Naive B cell (primary cell): ENCODE measurements at regions not wholly inside any gene's neighbourhood (a gene's known extent, or its start where the extent isn't known, plus 50 kb on each side); places are given as distances from the start of the nearest gene placed in this dataset.

ENCODE experiments used
- ATAC-seq, 2 donors: fragments of 150-1000 bp; cut with Tn5 transposase; 2 replicates each; pipeline ENCODE4 v1.10.0; 2021; ENCODE audit warnings: low read depth in 2 of 2, mild to moderate bottlenecking in 2 of 2, moderate library complexity in 2 of 2
- DNase-seq: peaks from one replicate; pipeline ENCODE4 v3.0.0; 2022
- H3K27ac Mint-ChIP-seq, 6 donors: one replicate each; pipeline ENCODE4 v1.8.0; 2020 to 2022; ENCODE audit warnings: mild to moderate bottlenecking in 6 of 6, mixed read lengths in 6 of 6, moderate library complexity in 5 of 6, inconsistent platforms in 2 of 6
- H3K27me3 Mint-ChIP-seq, 3 donors: one replicate each; pipeline ENCODE4 v1.8.0; 2021 to 2022; ENCODE audit warnings: mixed read lengths in 3 of 3, mild to moderate bottlenecking in 1 of 3
- H3K36me3 Mint-ChIP-seq, 2 donors: one replicate each; pipeline ENCODE4 v1.8.0; 2020 to 2022; ENCODE audit warnings: mixed read lengths in 2 of 2, inconsistent platforms in 1 of 2, mild to moderate bottlenecking in 1 of 2
- H3K4me1 Mint-ChIP-seq, 3 donors: one replicate each; pipeline ENCODE4 v1.8.0; 2020 to 2022; ENCODE audit warnings: mixed read lengths in 3 of 3, inconsistent platforms in 1 of 3, mild to moderate bottlenecking in 1 of 3, moderate library complexity in 1 of 3
- H3K4me3 Mint-ChIP-seq, 8 donors: one replicate each; pipeline ENCODE4 v1.8.0; 2020 to 2022; ENCODE audit warnings: mild to moderate bottlenecking in 8 of 8, mixed read lengths in 8 of 8, moderate library complexity in 8 of 8, inconsistent platforms in 2 of 8
- H3K9me3 Mint-ChIP-seq, 7 donors: one replicate each; pipeline ENCODE4 v1.8.0; 2020 to 2022; ENCODE audit warnings: mixed read lengths in 7 of 7, mild to moderate bottlenecking in 5 of 7, inconsistent platforms in 2 of 7, moderate library complexity in 1 of 7

DNA sequence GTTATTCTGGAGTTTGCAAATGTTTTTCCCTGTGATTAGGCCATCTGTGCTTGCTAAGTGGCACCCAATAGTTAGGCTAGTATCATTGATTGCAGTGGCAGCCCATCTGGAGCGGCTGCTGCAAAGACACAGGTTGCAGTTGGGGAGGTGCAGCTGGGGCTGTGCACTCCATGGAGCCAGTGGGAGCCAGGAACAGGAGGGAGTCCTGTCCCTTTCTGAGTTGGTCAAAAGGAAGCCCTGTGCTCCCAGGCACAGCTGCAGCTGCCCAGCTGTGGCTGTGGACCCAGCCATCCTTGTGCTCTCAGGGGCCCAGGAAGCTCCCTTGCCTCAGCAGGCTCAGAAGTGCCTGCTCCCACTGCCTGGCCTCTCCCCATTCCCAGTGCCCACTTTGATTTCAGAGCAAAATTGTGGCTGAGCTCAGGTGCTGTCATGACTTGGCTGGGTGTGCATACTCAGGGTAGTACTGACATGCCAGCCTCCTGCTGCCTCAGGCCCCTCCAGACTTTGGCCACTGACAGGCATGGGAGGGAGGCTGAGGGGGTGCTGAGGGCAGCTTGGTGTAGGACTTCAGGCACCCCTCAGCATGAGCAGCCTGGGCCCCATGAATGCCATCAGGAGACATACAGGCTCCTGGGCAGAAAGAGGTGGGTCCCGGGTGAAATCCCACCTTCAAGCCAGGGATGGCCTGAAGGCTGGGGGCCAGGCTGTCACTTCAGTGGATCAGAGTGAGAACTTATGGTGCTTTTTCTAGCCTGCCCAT, 270.6 kb downstream of the PCDH20 start:
- Mint-ChIP-seq H3K4me1 (no peaks in the 10 kb centered on the region), H3K36me3 (no peaks in the 10 kb centered on the region), H3K4me3 (no peak overlapping the region), H3K27ac (no peak overlapping the region), H3K9me3 (peaks cover 4 to 27% (median 6%) of the 10 kb centered on the region in 7 donors), H3K27me3 (no peaks in the 10 kb centered on the region)
- DNase-seq (no peak), ATAC-seq (no peak)

DNA sequence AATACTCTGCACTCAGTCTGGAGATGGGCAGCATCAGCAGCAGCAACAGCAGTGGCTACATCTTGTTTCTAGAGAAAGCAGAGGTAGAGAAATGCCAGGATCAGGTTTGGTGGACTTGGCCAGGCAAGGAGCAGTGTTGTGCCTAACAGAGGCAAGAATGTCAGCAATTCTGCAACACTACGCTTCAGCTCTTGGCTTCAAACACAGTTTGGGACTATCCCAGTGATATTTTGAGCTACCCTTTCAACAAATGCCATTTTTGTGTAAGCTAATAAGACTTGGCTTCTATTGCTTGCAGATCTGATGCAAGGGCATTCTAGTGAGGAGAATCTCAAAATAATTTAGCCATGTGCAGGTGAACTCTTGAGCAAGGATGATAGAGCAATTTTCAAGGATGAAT, 271.3 kb downstream of the PCDH20 start:
- Mint-ChIP-seq H3K4me3 (no peak overlapping the region), H3K27ac (no peak overlapping the region)

DNA sequence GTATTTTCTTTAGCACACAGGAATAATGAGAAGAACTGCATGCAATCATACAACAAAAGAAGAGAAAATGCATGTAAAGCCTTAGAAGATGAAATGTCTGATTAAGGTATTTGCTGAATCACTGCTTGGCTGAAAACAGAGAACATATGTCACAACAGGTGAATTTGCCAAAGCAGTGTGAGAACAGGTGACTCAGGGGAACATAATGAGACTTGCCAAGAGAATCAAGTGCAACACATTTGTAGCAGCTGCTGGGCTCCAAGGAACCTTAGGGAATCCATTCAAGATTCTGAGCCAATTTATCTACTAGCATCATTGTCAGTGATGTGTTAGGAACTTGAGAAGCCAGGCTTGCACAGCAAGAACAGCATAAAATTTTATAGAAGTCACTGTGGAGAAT, 273.1 kb downstream of the PCDH20 start:
- DNase-seq = no peak
- H3K27me3 Mint-ChIP-seq = no peaks in the 10 kb centered on the region

More for the DNA sequence above, 271.3 kb downstream of the PCDH20 start:
- no peaks in the 10 kb centered on the region for H3K4me1 Mint-ChIP-seq
- H3K27me3 Mint-ChIP-seq = no peaks in the 10 kb centered on the region
- no peak for DNase-seq
- no peak for ATAC-seq
- peaks cover 4 to 27% (median 6%) of the 10 kb centered on the region in 7 donors for H3K9me3 Mint-ChIP-seq
- no peaks in the 10 kb centered on the region for H3K36me3 Mint-ChIP-seq

DNA sequence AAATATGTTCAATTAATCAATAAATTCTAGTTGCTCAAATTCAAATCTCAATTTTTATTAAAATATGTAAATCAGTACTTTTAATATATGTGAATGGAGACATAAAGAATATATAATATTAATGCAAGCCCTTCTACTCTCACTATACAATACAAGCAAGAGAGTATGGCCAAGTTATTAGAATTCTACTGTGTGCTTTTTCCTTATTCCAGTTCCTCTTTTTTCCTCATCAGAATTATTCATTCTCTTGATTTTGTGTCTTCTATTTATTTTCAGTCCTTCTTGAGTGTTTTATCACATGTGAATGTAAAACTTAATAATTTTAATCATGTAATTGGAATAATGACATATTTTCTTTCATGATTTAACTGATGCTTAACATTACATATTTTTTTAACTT, 276.8 kb downstream of the PCDH20 start:
- no peak overlapping the region for H3K27ac Mint-ChIP-seq
- H3K9me3 Mint-ChIP-seq = peaks cover 0 to 19% (median 4%) of the 10 kb centered on the region in 7 donors
- H3K4me1 Mint-ChIP-seq = no peaks in the 10 kb centered on the region
- no peak overlapping the region for H3K4me3 Mint-ChIP-seq
- H3K27me3 Mint-ChIP-seq = no peaks in the 10 kb centered on the region
- ATAC-seq (no peak), DNase-seq (no peak)
- no peaks in the 10 kb centered on the region for H3K36me3 Mint-ChIP-seq

More for the DNA sequence above, 273.1 kb downstream of the PCDH20 start:
- Mint-ChIP-seq H3K4me1 (no peaks in the 10 kb centered on the region), H3K9me3 (peaks cover 4 to 27% (median 7%) of the 10 kb centered on the region in 7 donors), H3K27ac (no peak overlapping the region), H3K4me3 (no peak overlapping the region), H3K36me3 (no peaks in the 10 kb centered on the region)
- ATAC-seq = no peak

DNA sequence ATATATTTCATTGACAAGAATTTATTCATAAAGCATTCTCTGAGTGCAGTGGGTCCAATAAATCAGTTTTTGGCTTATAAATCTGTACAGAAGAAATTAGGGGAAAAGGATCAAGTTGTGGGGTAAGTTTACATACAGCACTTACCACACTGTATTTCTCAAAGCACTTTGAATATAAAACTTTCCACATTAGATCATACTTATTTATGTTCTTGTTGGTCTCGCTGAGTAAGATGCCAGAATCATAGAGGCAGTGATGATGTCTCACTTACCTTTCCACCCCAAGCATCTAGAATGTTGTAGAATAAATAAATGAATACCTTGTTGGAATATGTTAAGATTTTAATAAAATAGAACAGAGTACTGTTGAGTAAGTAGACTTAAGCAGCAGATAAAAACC, 279.1 kb downstream of the PCDH20 start:
- no peak for DNase-seq
- H3K9me3 Mint-ChIP-seq = peaks cover 0 to 6% (median 0%) of the 10 kb centered on the region in 7 donors

DNA sequence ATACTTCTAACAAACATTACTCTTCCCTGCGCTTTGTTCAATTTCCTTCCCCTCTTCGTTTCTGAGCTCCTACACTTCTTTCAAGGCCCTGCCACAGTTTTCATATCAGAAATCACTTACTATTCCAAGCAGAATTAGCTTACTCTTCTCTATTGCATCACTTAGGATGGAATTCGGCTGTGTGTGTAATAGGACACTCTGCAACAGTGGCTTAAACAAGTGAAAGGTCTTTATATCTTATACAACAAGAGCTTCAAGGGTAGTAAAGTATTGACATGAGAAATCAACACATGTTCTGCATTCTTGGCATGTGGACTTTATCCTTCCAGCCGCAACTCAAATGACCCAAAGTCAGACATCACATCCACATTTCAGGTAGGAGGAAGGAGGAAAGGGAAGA, 279.6 kb downstream of the PCDH20 start:
- no peak for ATAC-seq
- H3K27me3 Mint-ChIP-seq = no peaks in the 10 kb centered on the region
- H3K4me3 Mint-ChIP-seq = no peak overlapping the region
- no peaks in the 10 kb centered on the region for H3K4me1 Mint-ChIP-seq
- no peaks in the 10 kb centered on the region for H3K36me3 Mint-ChIP-seq
- no peak overlapping the region for H3K27ac Mint-ChIP-seq
- no peak for DNase-seq
- H3K9me3 Mint-ChIP-seq = peaks cover 0 to 5% (median 0%) of the 10 kb centered on the region in 7 donors

More for the DNA sequence above, 279.1 kb downstream of the PCDH20 start:
- ATAC-seq = no peak
- Mint-ChIP-seq H3K4me3 (no peak overlapping the region), H3K27me3 (no peaks in the 10 kb centered on the region), H3K27ac (no peak overlapping the region), H3K4me1 (no peaks in the 10 kb centered on the region), H3K36me3 (no peaks in the 10 kb centered on the region)

DNA sequence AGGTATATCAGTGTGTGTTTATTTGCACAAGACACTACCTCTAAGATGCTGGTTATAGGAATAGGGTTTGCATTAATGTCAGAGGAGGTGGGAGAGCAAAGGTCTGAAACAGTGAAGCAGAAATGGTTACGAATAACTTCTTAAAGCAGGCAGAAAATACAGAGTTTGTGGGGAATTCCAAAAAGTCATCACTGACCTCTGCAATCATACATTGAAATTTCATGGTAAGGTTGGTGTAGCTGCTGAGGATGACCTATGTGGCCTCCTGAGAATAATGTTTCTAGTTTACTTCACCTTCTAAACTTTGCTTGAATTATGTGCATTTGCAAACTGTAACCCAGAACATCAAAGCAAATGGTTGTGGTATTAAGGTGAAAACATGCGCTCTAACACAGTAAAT, 280.1 kb downstream of the PCDH20 start:
- Mint-ChIP-seq H3K4me1 (no peaks in the 10 kb centered on the region), H3K4me3 (no peak overlapping the region), H3K9me3 (peaks cover 0 to 5% (median 0%) of the 10 kb centered on the region in 7 donors), H3K27me3 (no peaks in the 10 kb centered on the region), H3K27ac (no peak overlapping the region), H3K36me3 (no peaks in the 10 kb centered on the region)
- DNase-seq (no peak), ATAC-seq (no peak)

DNA sequence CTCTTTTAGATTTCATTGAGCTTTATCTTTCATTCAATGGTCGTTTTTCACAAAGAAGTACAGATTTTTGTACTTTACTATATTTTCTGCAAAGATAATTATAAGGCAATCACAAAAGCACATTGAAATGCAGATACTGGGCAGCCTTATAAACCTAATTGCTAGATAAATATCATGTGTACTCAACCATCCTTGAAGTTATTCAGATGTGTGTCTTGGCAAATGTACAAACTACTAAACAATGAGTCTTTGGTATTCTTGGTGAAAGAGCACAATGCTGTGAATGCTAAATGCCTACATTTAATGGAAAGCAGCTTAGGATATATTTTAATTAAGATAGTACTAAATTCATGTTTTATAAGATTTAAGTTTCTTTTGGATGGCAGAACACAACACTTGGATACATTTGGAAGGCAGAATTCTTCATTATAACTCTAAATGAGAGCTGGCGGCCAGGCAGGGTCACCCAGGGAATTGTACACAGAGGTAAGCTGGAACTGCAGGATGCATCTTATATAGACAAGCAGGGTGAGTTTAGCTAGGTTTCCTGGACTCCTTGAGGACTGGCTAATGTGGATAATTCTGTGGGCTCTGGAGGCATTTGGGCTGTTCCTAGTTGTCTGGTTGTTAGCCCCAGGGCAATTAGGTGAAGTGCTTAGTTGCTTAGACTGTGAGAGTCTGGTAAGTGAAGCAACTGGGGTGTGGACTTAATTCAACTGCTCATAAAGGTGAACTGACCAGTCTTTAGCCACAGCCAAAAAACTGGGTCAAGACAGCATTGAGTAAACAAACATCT, 286.6 kb downstream of the PCDH20 start:
- no peak for ATAC-seq
- no peaks in the 10 kb centered on the region for H3K27me3 Mint-ChIP-seq
- H3K36me3 Mint-ChIP-seq = no peaks in the 10 kb centered on the region
- peaks cover 0 to 15% (median 0%) of the 10 kb centered on the region in 7 donors for H3K9me3 Mint-ChIP-seq
- H3K4me3 Mint-ChIP-seq = no peak overlapping the region
- no peak for DNase-seq
- H3K27ac Mint-ChIP-seq = no peak overlapping the region
- no peaks in the 10 kb centered on the region for H3K4me1 Mint-ChIP-seq

DNA sequence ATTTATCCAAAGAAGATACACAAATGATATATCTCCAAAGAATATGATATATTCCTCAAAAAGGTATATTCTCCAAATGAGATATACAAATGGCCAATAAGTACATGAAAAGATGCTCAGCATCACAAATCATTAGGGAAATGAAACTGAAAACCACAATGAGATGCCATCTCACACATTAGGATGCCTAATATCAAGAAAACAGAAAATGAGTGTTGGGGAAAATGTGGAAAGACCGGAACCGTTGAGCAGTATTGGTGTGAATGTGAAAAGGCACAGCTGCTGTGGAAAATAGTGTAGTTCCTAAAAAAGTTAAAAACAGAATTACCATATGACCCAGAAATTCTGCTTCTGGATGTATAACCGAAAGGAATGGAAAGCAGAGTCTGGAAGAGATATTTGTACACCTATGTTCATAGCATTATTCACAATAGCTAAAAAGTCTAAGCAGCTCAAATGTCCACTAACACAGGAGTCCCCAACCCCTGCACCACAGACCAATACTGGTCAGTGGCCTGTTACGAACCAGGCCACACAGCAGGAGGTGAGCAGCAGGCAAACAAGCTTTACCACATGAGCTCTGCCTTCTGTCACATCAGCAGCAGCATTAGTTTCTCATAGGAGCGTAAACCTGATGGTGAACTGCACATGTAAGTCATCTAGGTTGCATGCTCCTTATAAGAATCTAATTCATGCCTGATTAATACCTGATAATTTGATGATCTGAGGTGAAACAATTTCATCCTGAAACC, 291.9 kb downstream of the PCDH20 start:
- ATAC-seq (no peak), DNase-seq (no peak)
- no peaks in the 10 kb centered on the region for H3K36me3 Mint-ChIP-seq
- H3K9me3 Mint-ChIP-seq = peaks cover 0 to 19% (median 5%) of the 10 kb centered on the region in 7 donors
- H3K27ac Mint-ChIP-seq = no peak overlapping the region
- no peaks in the 10 kb centered on the region for H3K27me3 Mint-ChIP-seq
- no peak overlapping the region for H3K4me3 Mint-ChIP-seq
- H3K4me1 Mint-ChIP-seq = no peaks in the 10 kb centered on the region

DNA sequence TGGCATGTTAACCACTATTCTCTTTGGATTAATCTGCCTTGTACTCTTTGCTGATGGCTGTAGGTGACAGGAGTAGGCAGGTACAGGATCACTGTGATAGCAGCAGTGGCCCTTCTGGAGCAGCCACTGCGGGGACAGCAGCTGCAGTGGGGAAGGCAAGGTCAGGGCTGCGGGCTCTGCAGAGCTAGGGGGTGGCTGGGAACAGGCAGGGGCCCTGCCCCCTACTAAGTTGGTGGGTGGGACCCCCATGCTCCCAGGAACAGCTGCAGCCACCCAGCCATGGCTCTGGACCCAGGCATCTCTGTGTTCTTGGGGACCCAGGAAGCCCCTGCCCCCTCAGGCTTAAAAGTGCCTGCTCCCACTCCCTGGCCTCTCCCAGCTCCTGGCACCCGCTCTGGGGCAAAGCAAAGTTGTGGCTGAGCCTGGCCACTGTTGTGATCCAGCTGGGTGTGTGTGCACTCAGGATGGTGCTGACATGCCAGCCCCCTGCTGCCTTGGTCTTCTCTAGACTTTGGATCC, 302.4 kb downstream of the PCDH20 start:
- Mint-ChIP-seq H3K9me3 (peaks cover 0 to 15% (median 9%) of the 10 kb centered on the region in 7 donors), H3K4me1 (no peaks in the 10 kb centered on the region), H3K27me3 (no peaks in the 10 kb centered on the region), H3K4me3 (no peak overlapping the region), H3K36me3 (no peaks in the 10 kb centered on the region), H3K27ac (no peak overlapping the region)
- no peak for ATAC-seq
- DNase-seq = no peak

DNA sequence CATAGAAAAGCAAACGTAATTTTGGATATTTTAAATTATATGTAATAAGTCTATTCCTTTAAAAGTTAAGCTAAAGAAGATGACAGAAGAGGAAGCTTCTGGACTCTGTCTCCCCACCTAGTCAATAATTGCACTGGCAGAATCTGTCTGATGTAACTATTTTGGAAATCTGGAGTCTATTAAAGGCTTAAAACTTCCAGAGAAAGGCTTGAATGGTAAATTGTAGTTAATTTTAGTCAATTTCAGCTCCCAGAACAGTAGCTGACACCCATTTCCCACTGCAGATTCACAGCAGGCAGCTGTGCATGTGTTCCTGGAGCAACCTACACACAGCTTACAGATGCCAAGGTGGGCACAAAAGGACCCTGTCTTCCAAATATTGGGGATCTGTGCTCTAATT, 304.1 kb downstream of the PCDH20 start:
- Mint-ChIP-seq H3K27ac (no peak overlapping the region), H3K4me3 (no peak overlapping the region), H3K27me3 (no peaks in the 10 kb centered on the region), H3K4me1 (no peaks in the 10 kb centered on the region), H3K9me3 (peaks cover 0 to 19% (median 9%) of the 10 kb centered on the region in 7 donors), H3K36me3 (no peaks in the 10 kb centered on the region)
- DNase-seq = no peak
- ATAC-seq = no peak

DNA sequence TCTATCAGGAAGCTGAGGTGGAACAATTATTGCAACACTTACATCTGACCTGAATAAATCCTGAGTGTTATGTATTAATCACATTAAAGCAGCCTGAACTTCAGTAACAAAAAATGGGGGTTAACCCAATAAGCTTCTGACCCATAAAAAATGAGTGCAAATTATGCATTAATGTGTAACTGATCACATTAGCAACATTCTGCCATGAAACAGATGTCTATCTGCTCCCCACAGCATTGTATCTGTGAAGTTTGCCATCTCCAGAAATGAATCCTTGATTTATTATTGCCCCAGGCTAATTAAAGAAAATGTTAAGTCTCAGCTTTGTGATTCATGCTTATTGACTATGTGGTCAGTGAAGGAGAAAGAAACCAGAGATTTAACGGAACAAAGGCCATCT, 304.9 kb downstream of the PCDH20 start:
- H3K27me3 Mint-ChIP-seq = no peaks in the 10 kb centered on the region
- H3K36me3 Mint-ChIP-seq = no peaks in the 10 kb centered on the region
- DNase-seq = no peak
- no peak for ATAC-seq
- no peak overlapping the region for H3K27ac Mint-ChIP-seq
- H3K4me1 Mint-ChIP-seq = no peaks in the 10 kb centered on the region
- H3K9me3 Mint-ChIP-seq = peaks cover 0 to 16% (median 9%) of the 10 kb centered on the region in 7 donors
- no peak overlapping the region for H3K4me3 Mint-ChIP-seq

DNA sequence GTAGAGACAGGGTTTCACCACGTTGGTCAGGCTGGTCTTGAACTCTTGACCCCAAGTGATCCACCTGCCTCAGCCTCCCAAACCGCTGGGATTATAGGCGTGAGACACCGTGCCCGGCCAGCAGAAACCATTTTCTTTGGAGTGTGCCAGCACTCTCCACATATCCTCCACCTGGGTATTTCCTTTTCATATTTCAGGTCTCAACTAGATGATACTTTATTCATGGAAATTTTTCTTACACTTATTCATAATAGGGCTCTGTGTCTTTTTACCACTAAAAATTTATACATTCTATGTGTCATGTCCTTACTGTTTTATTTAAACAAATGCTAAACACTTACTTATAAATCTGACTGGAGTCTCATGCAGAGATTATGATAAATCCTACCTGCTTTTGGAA, 305.9 kb downstream of the PCDH20 start:
- Mint-ChIP-seq H3K27ac (no peak overlapping the region), H3K4me1 (no peaks in the 10 kb centered on the region), H3K9me3 (peaks cover 0 to 9% (median 5%) of the 10 kb centered on the region in 7 donors), H3K36me3 (no peaks in the 10 kb centered on the region), H3K4me3 (no peak overlapping the region), H3K27me3 (no peaks in the 10 kb centered on the region)
- DNase-seq = no peak
- no peak for ATAC-seq
